Loucy (cell line): ENCODE measurements at regions not wholly inside any gene's neighbourhood (a gene's known extent, or its start where the extent isn't known, plus 50 kb on each side); places are given as distances from the start of the nearest gene placed in this dataset.

Experiments used
- CTCF ChIP-seq: fragments of 200-600 bp; sonication (generic); conservative IDR thresholded peaks from 2 replicates; pipeline ENCODE4 v1.5.1; 2014; ENCODE audit warnings: mild to moderate bottlenecking, antibody characterized with exemption, low read length
- EZH2phosphoT487 ChIP-seq: fragments of 200-600 bp; IDR thresholded peaks from 2 replicates; pipeline ENCODE4 v1.6.1; 2018; ENCODE audit warnings: antibody characterized with exemption, mild to moderate bottlenecking, moderate library complexity, borderline replicate concordance

DNA sequence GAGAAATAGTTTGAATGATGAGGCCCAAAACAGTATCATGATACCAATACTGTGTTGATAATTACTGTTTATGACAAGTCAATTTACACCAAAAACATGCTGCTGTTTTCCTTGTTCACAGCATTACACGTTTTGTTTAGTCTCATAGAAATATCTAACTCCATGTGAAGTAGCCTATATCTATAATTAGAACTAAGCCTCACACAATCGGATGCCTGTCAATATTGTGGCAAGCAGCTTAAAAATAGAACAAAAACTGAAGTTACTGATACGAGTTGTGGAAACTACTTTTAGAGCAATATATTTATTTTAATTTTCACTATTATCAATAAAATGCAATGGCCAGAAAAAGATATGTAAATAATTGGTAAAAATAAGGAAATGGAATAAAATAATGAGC is 470.8 kb downstream of the ZEB2 start:
- TF ChIP-seq CTCF (no peak), EZH2phosphoT487 (no peak)
